ENCODE measurements at regions not wholly inside any gene's neighbourhood (a gene's known extent, or its start where the extent isn't known, plus 50 kb on each side); places are given as distances from the start of the nearest gene placed in this dataset.
"Not testable (repeated sequence)": the region's sequence is repeated elsewhere in the genome, so short reads cannot be mapped to it uniquely, and the experiment has no call there.

DNA sequence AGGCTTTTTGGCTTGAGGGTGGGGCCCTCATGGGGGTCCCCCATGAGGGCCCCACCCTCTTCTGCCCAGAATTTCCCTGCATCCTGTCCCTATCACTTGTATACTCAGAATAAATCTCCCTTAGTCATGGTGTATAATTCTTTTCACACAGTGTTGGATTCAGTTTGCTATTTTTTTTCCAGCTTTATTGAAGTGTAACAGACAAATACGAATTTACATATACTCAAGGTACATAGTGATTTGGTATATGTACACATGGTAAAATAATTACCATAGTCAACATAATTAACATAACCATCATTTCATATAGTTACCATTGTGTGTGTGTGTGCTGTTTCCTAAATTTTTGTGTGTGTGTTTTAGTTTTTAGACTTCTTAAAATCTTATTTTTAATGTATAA, 289.4 kb downstream of the CNTNAP3B start:
- intact Hi-C loops (cut with DNase I; ENCODE audit: low total_unique reads); in situ Hi-C loops (cut with MboI; ENCODE audit: low pct_ligation_motif_present in 1 of 4, low pct_unique_long_range_greater_than_20kb in 1 of 4, low sequenced_read_pairs in 3 of 4); DNase-seq; H3K4me1 ChIP-seq; H3K9me3 ChIP-seq; H3K36me3 ChIP-seq; H3K27me3 ChIP-seq; H3K4me3 ChIP-seq; H3K27ac ChIP-seq: not testable (repeated sequence)
- WGBS, 2 donors (ENCODE audit: low coverage in 1 of 2): no CpG with 5 or more reads among the region's 1 CpG

DNA sequence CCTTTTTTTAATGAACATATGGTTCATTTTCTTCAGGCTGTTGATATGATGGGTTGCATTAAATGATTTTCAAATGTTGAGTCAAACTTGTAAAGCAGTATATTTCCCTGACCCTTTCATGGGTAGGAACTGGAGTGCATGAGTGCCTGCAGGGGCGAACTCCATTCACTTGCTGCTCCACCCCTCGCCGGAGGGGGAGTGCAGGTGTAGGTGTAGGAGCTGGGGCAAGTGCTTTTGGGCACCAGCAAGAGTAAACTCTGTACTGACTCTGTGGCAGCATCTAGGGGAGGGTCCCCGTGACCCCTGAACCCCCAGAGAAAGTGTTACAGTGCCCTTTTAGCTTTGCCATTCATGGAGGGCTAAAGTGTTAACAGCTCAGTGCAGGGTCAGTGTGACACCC, 290.3 kb downstream of the CNTNAP3B start:
- intact Hi-C loops (cut with DNase I; ENCODE audit: low total_unique reads); H3K4me3 ChIP-seq; H3K27me3 ChIP-seq; H3K27ac ChIP-seq; H3K4me1 ChIP-seq; DNase-seq; in situ Hi-C loops (cut with MboI; ENCODE audit: low pct_ligation_motif_present in 1 of 4, low pct_unique_long_range_greater_than_20kb in 1 of 4, low sequenced_read_pairs in 3 of 4); H3K9me3 ChIP-seq; H3K36me3 ChIP-seq: not testable (repeated sequence)
- no CpG with 5 or more reads among the region's 4 CpGs for WGBS, 2 donors (ENCODE audit: low coverage in 1 of 2)

DNA sequence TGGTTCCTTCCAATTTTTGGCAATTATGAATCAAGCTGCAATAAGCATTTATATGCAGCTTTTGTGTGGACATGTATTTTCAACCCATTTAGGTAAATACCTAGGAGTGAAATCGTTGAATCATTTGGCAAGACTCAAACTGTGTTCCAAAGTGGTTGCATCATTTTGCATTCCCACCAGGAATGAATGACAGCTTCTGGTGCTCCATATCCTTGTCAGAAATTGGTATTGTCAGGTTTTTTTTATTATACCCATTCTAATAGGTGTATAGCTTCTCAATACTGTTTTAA, 290.7 kb downstream of the CNTNAP3B start:
- in situ Hi-C loops (cut with MboI; ENCODE audit: low pct_ligation_motif_present in 1 of 4, low pct_unique_long_range_greater_than_20kb in 1 of 4, low sequenced_read_pairs in 3 of 4): not testable (repeated sequence)

GRCh38 chr9:41837684-41838561, 291.3 kb downstream of the CNTNAP3B start:
- intact Hi-C loops (cut with DNase I; ENCODE audit: low total_unique reads); H3K36me3 ChIP-seq; H3K4me3 ChIP-seq; DNase-seq; in situ Hi-C loops (cut with MboI; ENCODE audit: low pct_ligation_motif_present in 1 of 4, low pct_unique_long_range_greater_than_20kb in 1 of 4, low sequenced_read_pairs in 3 of 4); H3K4me1 ChIP-seq; H3K27ac ChIP-seq; H3K9me3 ChIP-seq; H3K27me3 ChIP-seq: not testable (repeated sequence)
- no CpG with 5 or more reads among the region's 3 CpGs for WGBS, 2 donors (ENCODE audit: low coverage in 1 of 2)

More for the DNA sequence above, 290.7 kb downstream of the CNTNAP3B start:
- DNase-seq; H3K27me3 ChIP-seq; H3K36me3 ChIP-seq; H3K4me3 ChIP-seq; H3K9me3 ChIP-seq; H3K27ac ChIP-seq; H3K4me1 ChIP-seq; intact Hi-C loops (cut with DNase I; ENCODE audit: low total_unique reads): not testable (repeated sequence)
- no CpG with 5 or more reads among the region's 1 CpG for WGBS, 2 donors (ENCODE audit: low coverage in 1 of 2)

- WGBS, 2 donors (ENCODE audit: low coverage in 1 of 2): no CpG with 5 or more reads among the region's 4 CpGs
- H3K36me3 ChIP-seq; intact Hi-C loops (cut with DNase I; ENCODE audit: low total_unique reads): not testable (repeated sequence)
Observed at GRCh38 chr9:41833108-41833507, 296.1 kb downstream of the CNTNAP3B start.

DNA sequence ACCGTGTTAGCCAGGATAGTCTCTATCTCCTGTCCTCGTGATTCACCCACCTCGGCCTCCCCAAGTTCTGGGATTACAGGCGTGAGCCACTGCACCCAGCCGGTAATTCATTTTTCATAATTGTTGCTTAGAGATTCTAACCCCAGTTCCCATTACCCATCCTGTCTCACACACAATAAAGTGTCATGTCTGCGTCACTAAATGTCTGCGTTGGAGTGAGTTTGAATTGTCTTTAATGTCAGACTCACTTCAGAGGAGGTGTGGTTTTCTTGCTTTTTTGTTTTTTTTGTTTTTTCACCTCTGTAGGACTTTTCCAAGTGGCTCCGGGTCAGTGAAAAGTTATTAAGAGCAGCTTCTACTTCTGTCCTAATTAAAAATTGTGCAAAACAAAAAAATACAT, 304.5 kb downstream of the CNTNAP3B start:
- no CpG with 5 or more reads among the region's 8 CpGs for WGBS, 2 donors (ENCODE audit: low coverage in 1 of 2)
- H3K27ac ChIP-seq; DNase-seq; intact Hi-C loops (cut with DNase I; ENCODE audit: low total_unique reads); in situ Hi-C loops (cut with MboI; ENCODE audit: low pct_ligation_motif_present in 1 of 4, low pct_unique_long_range_greater_than_20kb in 1 of 4, low sequenced_read_pairs in 3 of 4); H3K9me3 ChIP-seq; H3K27me3 ChIP-seq; H3K4me3 ChIP-seq; H3K4me1 ChIP-seq; H3K36me3 ChIP-seq: not testable (repeated sequence)

More at GRCh38 chr9:41833108-41833507, 296.1 kb downstream of the CNTNAP3B start:
- H3K9me3 ChIP-seq; in situ Hi-C loops (cut with MboI; ENCODE audit: low pct_ligation_motif_present in 1 of 4, low pct_unique_long_range_greater_than_20kb in 1 of 4, low sequenced_read_pairs in 3 of 4); H3K4me1 ChIP-seq; H3K4me3 ChIP-seq; H3K27ac ChIP-seq; H3K27me3 ChIP-seq; DNase-seq: not testable (repeated sequence)

DNA sequence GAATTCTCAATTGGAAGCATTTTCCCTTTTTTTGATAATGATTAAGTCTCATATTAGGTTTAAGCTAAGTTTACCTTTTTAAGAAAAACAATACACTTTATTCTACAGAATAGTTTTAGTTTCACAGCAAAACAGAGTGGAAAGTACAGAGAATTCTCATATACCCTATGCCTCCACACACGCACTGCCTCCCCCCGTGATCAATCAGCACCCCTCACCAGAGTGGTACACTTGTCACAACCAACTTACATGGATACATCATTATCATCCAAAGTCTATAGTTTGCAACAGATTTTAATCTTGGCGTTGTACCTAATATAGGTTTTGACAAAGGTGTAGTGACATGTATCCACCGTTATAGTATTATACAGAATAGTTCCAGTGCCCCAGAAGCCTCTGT, 326.5 kb downstream of the CNTNAP3B start:
- DNase-seq; intact Hi-C loops (cut with DNase I; ENCODE audit: low total_unique reads); H3K27me3 ChIP-seq; H3K4me1 ChIP-seq; H3K9me3 ChIP-seq; H3K36me3 ChIP-seq; in situ Hi-C loops (cut with MboI; ENCODE audit: low pct_ligation_motif_present in 1 of 4, low pct_unique_long_range_greater_than_20kb in 1 of 4, low sequenced_read_pairs in 3 of 4); H3K27ac ChIP-seq; H3K4me3 ChIP-seq: not testable (repeated sequence)
- WGBS, 2 donors (ENCODE audit: low coverage in 1 of 2): 77 to 94% methylated on average over 3 to 4 of the region's 4 CpGs

DNA sequence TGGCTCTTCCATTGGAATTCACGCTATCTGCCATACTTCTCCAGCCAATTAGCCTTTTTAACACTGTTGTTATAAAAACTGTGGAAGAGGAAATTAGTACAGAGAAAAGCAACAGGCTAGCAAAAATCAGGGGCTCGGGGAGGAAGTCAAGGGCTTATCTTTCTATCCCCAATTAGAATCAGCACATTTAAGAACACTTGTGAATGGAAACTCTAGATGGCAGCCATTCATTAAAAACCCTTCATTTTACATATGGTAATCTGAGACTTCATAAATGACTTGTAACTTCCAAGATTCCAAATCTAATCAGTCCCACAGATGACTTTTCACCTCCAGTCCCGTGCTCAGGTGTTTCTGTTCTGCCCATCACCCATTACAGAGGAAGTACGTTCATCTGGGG, 330.5 kb downstream of the CNTNAP3B start:
- DNase-seq; H3K27me3 ChIP-seq; intact Hi-C loops (cut with DNase I; ENCODE audit: low total_unique reads); H3K27ac ChIP-seq; H3K9me3 ChIP-seq; H3K36me3 ChIP-seq; H3K4me3 ChIP-seq; H3K4me1 ChIP-seq; in situ Hi-C loops (cut with MboI; ENCODE audit: low pct_ligation_motif_present in 1 of 4, low pct_unique_long_range_greater_than_20kb in 1 of 4, low sequenced_read_pairs in 3 of 4): not testable (repeated sequence)
- WGBS, 2 donors (ENCODE audit: low coverage in 1 of 2): 64 to 87% methylated on average over 2 to 4 of the region's 4 CpGs

DNA sequence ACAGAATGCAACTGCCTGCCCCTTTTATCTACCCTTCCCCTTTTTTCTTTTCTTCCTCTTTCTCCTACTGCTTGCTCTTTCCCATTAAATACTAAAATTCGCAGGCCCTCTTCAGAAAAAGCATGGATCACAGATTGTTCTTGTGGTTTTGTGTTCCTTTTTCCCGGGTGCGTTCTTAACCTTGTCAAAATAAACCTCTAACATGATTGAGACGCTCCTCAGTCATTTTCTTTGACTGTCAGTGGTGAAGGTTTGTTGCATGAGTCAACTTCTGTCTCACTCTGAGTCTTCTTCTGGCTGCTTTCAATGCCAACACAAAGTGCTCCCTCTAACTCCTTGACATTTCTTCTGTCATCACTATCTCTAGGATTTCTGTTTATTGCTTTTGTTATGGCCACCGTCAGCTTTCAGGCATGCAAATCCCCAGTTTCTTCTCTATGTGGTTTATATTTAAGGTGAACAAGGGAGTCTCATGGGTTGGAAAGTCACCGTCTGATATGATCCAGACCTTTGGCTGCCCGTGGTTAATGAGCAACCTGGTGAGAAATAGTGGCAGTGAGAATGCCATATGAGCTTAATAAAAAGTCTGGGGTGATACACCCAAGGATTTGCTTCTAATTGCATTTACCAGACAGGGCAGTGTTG, 338.4 kb downstream of the CNTNAP3B start:
- in situ Hi-C loops (cut with MboI; ENCODE audit: low pct_ligation_motif_present in 1 of 4, low pct_unique_long_range_greater_than_20kb in 1 of 4, low sequenced_read_pairs in 3 of 4); H3K9me3 ChIP-seq; H3K27me3 ChIP-seq; H3K4me1 ChIP-seq; H3K36me3 ChIP-seq; H3K4me3 ChIP-seq; intact Hi-C loops (cut with DNase I; ENCODE audit: low total_unique reads): not testable (repeated sequence)
- WGBS, 2 donors (ENCODE audit: low coverage in 1 of 2): 22 to 25% methylated on average over 6 of the region's 7 CpGs
- DNase-seq: peak; percentile 77
- peak overlapping the region; percentile 64 to 78 (median 68) for H3K27ac ChIP-seq

- intact Hi-C loops (cut with DNase I; ENCODE audit: low total_unique reads); H3K4me3 ChIP-seq; H3K36me3 ChIP-seq; H3K27me3 ChIP-seq; in situ Hi-C loops (cut with MboI; ENCODE audit: low pct_ligation_motif_present in 1 of 4, low pct_unique_long_range_greater_than_20kb in 1 of 4, low sequenced_read_pairs in 3 of 4); H3K4me1 ChIP-seq; H3K9me3 ChIP-seq; DNase-seq: not testable (repeated sequence)
- H3K27ac ChIP-seq: peak overlapping the region in 3 of 4 donors; percentile 64 to 78 (median 70)
- WGBS, 2 donors (ENCODE audit: low coverage in 1 of 2): 47% methylated on average over 5 of the region's 5 CpGs; no CpG with 5 or more reads in 1 of the 2 donors
Observed at GRCh38 chr9:41790007-41790406, 339.2 kb downstream of the CNTNAP3B start.

GRCh38 chr9:41789387-41789786, 339.8 kb downstream of the CNTNAP3B start:
- intact Hi-C loops (cut with DNase I; ENCODE audit: low total_unique reads); H3K27me3 ChIP-seq; DNase-seq; H3K4me1 ChIP-seq; H3K4me3 ChIP-seq; in situ Hi-C loops (cut with MboI; ENCODE audit: low pct_ligation_motif_present in 1 of 4, low pct_unique_long_range_greater_than_20kb in 1 of 4, low sequenced_read_pairs in 3 of 4); H3K9me3 ChIP-seq; H3K36me3 ChIP-seq: not testable (repeated sequence)
- 77 to 79% methylated on average over 4 of the region's 4 CpGs for WGBS, 2 donors (ENCODE audit: low coverage in 1 of 2)
- peak overlapping the region in 1 of 4 donors; percentile 12 for H3K27ac ChIP-seq
